ENCODE measurements at regions not wholly inside any gene's neighbourhood (a gene's known extent, or its start where the extent isn't known, plus 50 kb on each side); places are given as distances from the start of the nearest gene placed in this dataset.

DNA sequence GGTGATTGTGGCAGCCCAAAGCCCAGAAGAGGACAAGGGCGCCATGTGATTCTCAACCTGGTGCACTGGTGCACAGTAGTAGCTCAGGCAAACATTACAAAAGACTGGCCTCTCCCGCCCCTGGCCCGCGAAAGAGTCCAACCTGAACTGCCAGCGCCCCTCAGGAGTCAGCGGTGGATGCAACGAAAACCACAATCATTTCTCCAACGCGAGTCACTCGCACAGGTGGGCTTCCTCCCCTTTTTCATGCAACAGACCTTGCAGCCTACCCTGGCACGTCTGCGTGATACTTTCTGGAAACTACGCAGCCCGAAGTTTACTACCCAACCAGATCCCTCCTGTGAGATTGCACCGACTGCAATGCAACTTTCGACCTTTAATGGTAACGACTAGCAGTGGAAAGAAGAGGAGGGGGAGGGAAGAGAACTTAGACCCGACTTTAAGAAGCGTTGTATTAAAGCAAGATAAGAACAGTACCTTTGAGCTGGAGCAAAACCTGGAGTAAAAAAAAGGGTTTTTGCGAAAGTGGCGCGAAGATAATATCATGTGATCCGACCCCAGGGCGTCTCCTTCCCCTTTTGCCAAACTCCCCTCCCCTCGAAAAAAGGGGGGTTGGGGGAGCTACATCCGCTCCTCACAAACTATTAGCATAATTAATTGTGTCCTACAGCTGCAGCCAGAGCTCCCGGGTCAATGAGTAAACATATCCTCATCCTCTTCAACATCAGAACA is 63.3 kb upstream of the CCDC160 start:
- DNase-seq (ENCODE audit: low spot score) = no peak

DNA sequence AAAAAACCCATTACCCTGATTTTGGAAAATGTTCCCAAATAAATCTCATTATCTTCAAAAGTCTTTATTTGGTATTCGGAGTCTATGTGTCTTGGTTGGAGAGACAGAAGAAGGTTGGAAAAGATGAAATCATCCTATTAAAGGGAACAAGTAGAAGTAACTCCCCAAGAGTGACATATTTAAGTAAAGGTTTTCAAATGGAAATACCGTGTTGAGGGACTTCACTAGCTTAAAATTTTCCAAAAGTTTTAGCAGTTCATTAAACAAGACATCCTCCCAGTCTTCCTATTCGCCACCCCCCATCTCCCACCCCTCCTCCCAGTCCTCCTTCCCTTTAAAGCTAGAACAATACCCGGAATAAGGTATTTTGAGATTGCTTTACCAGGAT is 62.7 kb upstream of the CCDC160 start:
- no peak for DNase-seq (ENCODE audit: low spot score)

DNA sequence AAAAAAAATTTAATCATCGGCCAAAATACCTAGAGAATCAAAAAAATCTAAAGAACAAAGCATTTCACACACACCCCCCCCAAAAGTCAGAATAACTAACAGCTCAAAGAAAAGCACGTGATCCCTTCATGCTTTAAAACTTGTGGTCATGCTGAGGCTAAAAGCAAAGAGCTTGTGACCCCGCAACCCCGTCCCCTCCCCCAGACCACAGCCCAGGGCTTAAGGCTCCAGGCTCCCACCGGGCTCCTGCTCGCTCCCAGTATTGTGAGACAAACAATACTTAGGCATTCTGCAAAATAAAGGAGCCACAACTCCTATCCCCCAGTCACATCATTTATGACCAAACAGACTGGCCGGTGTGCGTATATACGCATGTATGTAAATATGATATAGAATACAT is 62.1 kb upstream of the CCDC160 start:
- DNase-seq (ENCODE audit: low spot score) = no peak

DNA sequence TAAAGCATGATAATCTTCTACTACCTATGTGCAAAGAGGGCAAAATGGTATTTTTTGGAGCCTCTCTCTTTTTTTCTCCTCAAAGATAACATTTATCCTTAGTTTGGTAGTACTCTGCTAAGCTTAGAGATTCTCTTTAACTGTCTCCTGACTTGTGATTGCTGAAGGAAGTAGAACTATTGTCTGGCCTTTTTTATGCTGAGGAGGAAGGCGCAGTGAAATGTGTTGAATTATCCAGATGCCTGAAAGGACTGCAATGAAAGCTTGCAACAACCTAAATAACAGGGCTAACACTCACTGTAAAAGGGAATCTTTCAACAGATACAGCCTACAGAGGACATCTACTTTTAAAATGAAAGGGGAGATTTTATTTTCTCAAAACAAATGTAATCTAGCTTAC is 59.5 kb upstream of the CCDC160 start:
- no peak for DNase-seq (ENCODE audit: low spot score)

DNA sequence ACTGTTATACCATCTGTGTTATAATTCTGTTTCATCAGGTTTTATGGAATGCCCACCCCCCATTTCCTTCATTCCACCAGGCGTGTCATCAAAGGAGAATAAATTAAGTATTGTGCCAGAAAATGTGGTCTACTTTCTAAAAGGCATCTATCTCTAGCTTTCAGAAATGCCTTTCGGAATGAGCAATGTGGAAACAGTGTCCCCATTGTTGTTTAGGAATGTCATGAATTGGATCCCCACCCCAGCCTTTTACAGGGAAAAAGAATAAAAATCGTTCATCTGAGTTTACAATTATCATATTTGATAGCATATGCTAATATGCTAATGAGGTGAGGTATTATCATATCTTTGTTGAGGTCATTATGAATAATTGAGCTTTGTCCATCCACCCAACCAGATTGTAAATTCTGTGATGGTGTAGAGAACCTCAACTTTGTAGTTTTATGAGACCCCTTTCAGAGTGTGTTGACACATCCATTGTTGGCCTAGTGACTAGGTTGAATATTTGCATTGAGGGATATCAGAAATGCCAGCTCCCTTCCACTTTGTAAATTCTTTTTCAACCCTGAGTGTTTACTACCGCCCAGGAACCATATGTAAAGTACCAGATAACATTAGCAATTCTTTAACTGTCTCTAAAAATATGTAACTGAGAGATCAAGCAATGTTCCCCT is 56.2 kb upstream of the CCDC160 start:
- DNase-seq (ENCODE audit: low spot score) = no peak

DNA sequence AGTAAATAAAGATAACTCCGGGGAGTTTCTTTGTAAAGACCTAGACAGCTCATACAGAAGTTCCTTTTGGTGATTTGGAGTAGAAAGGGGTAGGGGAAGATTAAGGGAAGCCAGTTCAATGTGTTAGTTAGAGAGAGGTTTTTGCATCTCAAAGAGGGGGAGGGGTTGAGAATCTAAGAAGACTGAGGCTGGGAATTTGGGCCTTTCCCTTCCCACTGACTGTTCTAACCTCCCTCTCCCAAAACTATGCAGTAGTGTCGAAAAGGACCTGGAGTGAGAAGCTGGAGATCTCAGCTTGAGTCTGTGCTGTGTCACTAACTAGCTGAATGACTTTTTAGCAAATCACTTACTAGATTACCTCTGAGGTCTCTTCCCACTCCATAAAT is 55.7 kb upstream of the CCDC160 start:
- DNase-seq (ENCODE audit: low spot score) = no peak

DNA sequence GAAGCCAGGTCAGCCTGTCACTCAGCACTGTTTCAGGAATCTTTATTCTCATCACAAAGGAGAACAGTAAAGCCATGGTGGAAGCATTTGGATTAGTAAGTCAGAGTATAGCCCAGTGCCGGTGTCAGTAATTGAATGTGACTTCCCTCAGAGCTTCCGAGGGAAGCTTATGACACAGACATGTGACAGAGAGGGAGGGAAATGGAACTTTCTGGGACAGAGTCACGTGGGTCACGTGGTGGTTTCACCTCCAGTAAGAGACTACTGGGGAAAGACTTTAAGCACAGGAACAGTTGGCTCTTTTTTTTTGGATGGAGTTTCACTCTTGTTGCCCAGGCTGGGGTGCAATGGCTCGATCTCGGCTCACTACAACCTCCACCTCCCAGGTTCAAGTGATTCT is 53.3 kb upstream of the CCDC160 start:
- no peak for DNase-seq (ENCODE audit: low spot score)

DNA sequence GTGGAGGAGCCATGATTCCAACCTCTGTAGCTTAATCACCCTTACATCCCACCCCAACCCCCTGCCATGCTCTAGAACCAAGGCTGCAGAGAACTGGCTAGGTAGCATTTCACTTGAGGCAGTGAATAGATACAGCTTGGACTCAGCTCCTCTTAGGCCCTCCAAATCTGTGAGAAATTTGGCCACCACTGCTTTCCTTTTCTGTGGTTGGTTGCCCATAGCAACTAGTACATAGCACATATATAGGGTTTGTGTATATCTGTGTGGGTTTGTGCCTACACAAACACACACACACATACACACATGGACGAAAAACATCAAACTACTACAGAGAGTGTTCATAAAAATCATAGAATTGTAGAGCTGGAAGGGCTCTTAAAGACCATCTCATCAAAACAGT is 52.0 kb upstream of the CCDC160 start:
- DNase-seq (ENCODE audit: low spot score) = no peak

DNA sequence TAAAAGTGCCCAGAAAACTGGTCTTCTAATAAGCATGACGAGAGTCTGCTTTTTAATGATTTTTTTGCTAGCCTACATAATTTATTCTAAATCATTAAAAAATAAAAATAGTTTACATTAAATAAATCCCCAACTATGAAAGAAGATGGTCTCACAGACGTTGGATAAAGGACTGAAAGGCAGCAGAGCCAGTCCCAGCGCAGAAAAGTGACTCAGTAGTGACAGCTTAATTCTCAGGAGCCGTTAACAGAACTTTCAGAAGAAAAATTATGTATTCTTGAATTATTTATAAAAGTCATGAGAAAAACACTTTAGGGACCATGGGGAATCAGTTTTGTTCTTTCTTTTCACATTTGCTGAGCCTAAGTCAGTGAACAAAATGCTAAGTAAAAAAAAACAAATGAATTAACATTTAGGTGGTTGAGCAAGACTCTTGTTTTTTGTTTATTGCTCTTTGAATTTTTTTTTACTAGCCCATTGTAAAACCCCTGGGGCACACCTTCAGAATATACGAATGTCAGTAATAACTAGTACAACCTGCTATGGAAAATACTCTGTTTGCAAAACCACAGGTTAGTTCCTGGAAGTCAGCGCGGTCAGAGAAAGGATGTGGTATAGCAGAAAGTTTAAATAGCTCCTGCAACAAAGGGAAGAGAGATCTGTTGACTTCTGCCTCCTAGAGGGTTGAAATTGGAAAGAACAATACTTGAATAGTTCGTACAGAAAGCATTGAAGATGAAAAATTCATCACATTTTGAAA is 50.4 kb upstream of the CCDC160 start:
- DNase-seq (ENCODE audit: low spot score) = no peak
